Peyer's patch (tissue), 4 donors: ENCODE measurements at regions not wholly inside any gene's neighbourhood (a gene's known extent, or its start where the extent isn't known, plus 50 kb on each side); places are given as distances from the start of the nearest gene placed in this dataset.

Experiments
- CTCF ChIP-seq, 6 experiments: fragments of 450-650 bp in 4 of 6; fragments of 200-600 bp in 2 of 6; sonication (generic) in 1 of 6; IDR thresholded peaks; one replicate each; pipeline ENCODE4 v1.5.1; 2017 to 2019; ENCODE audit warnings: antibody characterized with exemption in 6 of 6, mild to moderate bottlenecking in 3 of 6, moderate library complexity in 1 of 6
- POLR2A ChIP-seq, 2 donors: fragments of 450-650 bp; IDR thresholded peaks; one replicate each; pipeline ENCODE4 v1.5.1; 2017; ENCODE audit warnings: antibody characterized with exemption in 2 of 2, mild to moderate bottlenecking in 2 of 2, moderate library complexity in 2 of 2

- TF ChIP-seq CTCF (IDR thresholded peaks at IDR 0.05) (no peak), POLR2A (IDR thresholded peaks at IDR 0.05) (no peak)
Measured at GRCh38 chrX:66098162-66098561, 58.3 kb upstream of the VSIG4 start.
